D721Med (cell line): ENCODE measurements at regions not wholly inside any gene's neighbourhood (a gene's known extent, or its start where the extent isn't known, plus 50 kb on each side); places are given as distances from the start of the nearest gene placed in this dataset.
A peak's percentile ranks its signal among the peaks of the same experiment; 100 is the strongest.

Source experiments
- DNase-seq: peaks from one replicate; pipeline ENCODE4 v3.0.0; 2011; ENCODE audit warnings: low spot score; ENCODE audit not compliant: insufficient read length
- FAIRE-seq: peaks from 2 replicates; lab custom pipeline; 2011; peaks lifted over from hg19 to GRCh38; lab: Jason Lieb, UNC
- CTCF ChIP-seq: IDR thresholded peaks from 2 replicates; pipeline ENCODE4 v1.5.1; 2012; ENCODE audit warnings: mild to moderate bottlenecking, control low read depth; ENCODE audit not compliant: insufficient read depth; ENCODE audit errors: missing control alignments

GRCh38 chr6:22732176-22732970 lies 163.0 kb downstream of the HDGFL1 start:
- DNase-seq (no peak), FAIRE-seq (no peak)
- no peak for TF ChIP-seq CTCF

- FAIRE-seq, result no peak
- no peak for DNase-seq
- TF ChIP-seq CTCF, result no peak
These were observed 167.4 kb downstream of the HDGFL1 start for GRCh38 chr6:22736740-22737139.

- TF ChIP-seq CTCF, result peak; percentile 12
These were observed 168.0 kb downstream of the HDGFL1 start for GRCh38 chr6:22737331-22737730.

GRCh38 chr6:22738194-22738593 lies 168.8 kb downstream of the HDGFL1 start:
- FAIRE-seq (no peak), DNase-seq (no peak)
- TF ChIP-seq CTCF, result no peak

More at GRCh38 chr6:22737331-22737730, 168.0 kb downstream of the HDGFL1 start:
- FAIRE-seq (no peak), DNase-seq (no peak)

GRCh38 chr6:22747571-22747970 lies 178.2 kb downstream of the HDGFL1 start:
- no peak for TF ChIP-seq CTCF
- DNase-seq (no peak), FAIRE-seq (no peak)

GRCh38 chr6:22748681-22749080 lies 179.3 kb downstream of the HDGFL1 start:
- DNase-seq (no peak), FAIRE-seq (no peak)
- no peak for TF ChIP-seq CTCF

GRCh38 chr6:22749696-22750095 lies 180.3 kb downstream of the HDGFL1 start:
- DNase-seq (no peak), FAIRE-seq (no peak)
- no peak for TF ChIP-seq CTCF
